NT2/D1 (cell line): ENCODE measurements at regions not wholly inside any gene's neighbourhood (a gene's known extent, or its start where the extent isn't known, plus 50 kb on each side); places are given as distances from the start of the nearest gene placed in this dataset.

Experiments
- DNase-seq: peaks from one replicate; pipeline ENCODE4 v3.0.0-alpha.2; 2011; ENCODE audit warnings: low read depth, low spot score
- H3K27me3 ChIP-seq: 2 replicates; pipeline ENCODE4 v1.6.0; 2011; ENCODE audit warnings: mild to moderate bottlenecking; ENCODE audit not compliant: insufficient read length, insufficient read depth
- H3K36me3 ChIP-seq: 2 replicates; pipeline ENCODE4 v1.6.1; 2011; ENCODE audit warnings: mild to moderate bottlenecking, low read length, mixed read lengths; ENCODE audit not compliant: insufficient read depth, insufficient read length
- H3K4me1 ChIP-seq: 2 replicates; pipeline ENCODE4 v1.5.1; 2011; ENCODE audit not compliant: insufficient read depth, insufficient read length
- H3K4me3 ChIP-seq: 2 replicates; pipeline ENCODE4 v1.5.1; 2011; ENCODE audit warnings: low read depth; ENCODE audit not compliant: insufficient read length
- H3K9ac ChIP-seq: 2 replicates; pipeline ENCODE4 v1.6.0; 2011; ENCODE audit warnings: low read depth; ENCODE audit not compliant: insufficient read length
- H3K9me3 ChIP-seq: 2 replicates; pipeline ENCODE4 v1.5.1; 2011; ENCODE audit warnings: mild to moderate bottlenecking, low read length; ENCODE audit not compliant: insufficient read depth
- SUZ12 ChIP-seq: IDR thresholded peaks from 2 replicates; pipeline ENCODE4 v1.6.1; 2011; ENCODE audit not compliant: insufficient read length, insufficient read depth; ENCODE audit errors: extremely low read depth
- YY1 ChIP-seq: IDR thresholded peaks from 2 replicates; pipeline ENCODE4 v1.6.1; 2011; ENCODE audit not compliant: insufficient read length, insufficient read depth
- ZNF274 ChIP-seq: IDR thresholded peaks from 2 replicates; pipeline ENCODE4 v1.6.1; 2011; ENCODE audit warnings: mild to moderate bottlenecking, low read depth, low read length

DNA sequence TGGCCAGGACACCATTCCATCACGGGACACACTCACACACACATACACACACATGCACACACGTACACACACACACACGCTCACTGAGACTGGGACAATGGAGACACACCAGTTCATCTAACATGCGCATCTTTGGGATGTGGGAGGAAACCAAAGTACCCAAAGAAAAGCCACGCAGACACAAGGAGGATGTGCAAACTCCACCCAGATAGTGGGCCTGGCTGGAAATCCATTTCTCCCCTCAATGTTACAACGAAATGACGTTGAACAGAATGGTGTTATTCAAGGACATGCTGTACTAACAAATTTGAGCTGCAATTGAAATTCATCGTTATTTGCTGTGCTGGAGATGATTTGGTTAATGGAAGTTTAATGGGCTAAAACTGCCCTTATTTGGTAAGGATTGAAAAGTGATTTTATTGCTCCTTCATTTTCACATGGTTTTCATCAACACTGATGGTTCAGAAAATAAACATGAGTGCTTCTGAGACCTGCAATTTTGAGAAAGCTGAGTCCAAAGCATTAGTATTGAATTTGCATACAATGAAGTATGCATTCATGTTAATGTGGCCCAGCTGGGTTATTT lies 110.0 kb downstream of the KCNE4 start:
- Histone ChIP-seq H3K27me3 (no peaks in the 10 kb centered on the region), H3K36me3 (no peaks in the 10 kb centered on the region), H3K4me1 (no peaks in the 10 kb centered on the region), H3K9me3 (no peaks in the 10 kb centered on the region), H3K9ac (no peak overlapping the region), H3K4me3 (no peak overlapping the region)
- TF ChIP-seq YY1 (no peak), ZNF274 (no peak), SUZ12 (no peak)
- DNase-seq, result no peak

DNA sequence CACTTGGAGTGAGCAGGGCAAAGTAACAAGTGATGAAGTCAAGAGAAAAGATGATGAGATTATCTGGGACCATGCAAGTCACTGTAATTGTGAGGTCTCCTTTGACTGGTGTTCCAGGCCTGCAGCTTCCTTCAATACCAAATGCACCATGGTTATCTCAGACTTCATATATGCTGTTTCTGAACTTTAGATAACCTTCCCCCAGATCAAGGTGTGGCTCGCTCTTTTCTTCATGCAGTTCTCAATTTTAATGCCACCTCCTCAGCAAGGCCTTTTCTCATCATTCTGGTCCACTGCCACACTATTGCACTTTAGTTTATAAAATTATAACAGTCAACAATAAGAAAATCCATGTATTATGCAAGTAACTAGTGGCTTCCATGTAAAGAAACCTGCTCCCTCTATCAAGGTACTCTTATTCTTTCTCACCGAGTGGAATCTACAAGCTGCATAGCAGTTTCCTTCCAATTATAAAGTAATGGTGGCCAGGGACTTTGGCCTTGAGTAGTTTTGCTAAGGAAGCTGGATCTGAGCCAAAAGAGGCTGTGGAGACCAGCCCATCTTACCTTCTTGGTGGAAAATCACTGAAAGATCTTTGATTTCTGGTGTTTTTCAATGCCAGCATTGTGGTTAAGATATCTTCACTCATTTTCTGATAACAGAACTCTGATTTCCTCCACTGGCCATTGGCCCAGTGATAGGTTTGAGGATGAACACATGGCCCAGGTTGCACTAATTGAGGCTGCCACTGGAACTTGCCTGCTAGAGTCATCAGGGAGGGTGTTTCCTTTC lies 113.6 kb downstream of the KCNE4 start:
- TF ChIP-seq ZNF274 (no peak), YY1 (no peak), SUZ12 (no peak)
- DNase-seq, result no peak
- Histone ChIP-seq H3K27me3 (no peaks in the 10 kb centered on the region), H3K4me1 (no peaks in the 10 kb centered on the region), H3K36me3 (no peaks in the 10 kb centered on the region), H3K9me3 (no peaks in the 10 kb centered on the region), H3K9ac (no peak overlapping the region), H3K4me3 (no peak overlapping the region)

DNA sequence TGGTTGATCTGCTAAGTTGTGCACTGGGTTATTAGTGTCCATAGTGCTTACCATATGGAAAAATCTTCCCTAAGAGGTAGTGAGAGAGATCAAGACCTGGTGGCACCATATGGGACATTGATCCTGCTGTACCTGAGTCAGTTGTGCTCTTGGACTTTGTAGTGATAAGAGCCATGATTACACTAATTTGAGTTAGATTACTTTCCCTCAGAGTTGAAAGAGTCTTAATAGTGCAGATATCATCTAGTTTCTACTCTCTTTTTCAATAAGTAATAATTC lies 114.2 kb downstream of the KCNE4 start:
- Histone ChIP-seq H3K9me3 (no peaks in the 10 kb centered on the region), H3K9ac (no peak overlapping the region), H3K36me3 (no peaks in the 10 kb centered on the region), H3K27me3 (no peaks in the 10 kb centered on the region), H3K4me1 (no peaks in the 10 kb centered on the region), H3K4me3 (no peak overlapping the region)
- TF ChIP-seq YY1 (no peak), SUZ12 (no peak), ZNF274 (no peak)
- no peak for DNase-seq

DNA sequence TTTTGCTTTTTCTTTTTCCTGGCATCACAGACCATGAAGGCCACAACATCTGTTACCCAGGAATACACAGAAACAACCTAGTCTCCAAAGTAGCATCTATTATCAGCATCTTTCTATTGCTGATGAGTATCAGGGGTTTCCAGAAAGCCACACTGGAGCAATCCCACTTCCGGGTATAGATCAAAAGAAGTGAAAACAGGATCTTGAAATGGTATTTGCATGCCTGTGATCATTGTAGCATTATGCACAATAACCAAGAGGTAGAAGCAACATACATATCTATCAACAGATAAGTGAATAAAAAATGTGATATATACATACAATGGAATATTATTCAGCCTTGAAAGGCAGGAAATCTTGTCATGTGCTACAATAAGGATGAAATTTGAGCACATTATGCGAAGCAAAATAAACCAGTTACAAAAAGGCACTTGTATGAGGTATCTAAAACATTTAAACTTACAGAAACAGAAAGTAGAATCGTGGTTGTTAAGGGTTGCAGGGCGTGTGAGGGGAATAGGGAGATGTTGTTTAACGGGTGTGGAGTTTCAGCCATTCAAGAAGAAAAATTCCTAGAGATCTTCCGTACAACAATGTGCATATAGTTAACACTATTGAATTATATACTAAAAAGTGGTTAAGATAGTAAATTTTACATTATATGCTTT lies 115.1 kb downstream of the KCNE4 start:
- TF ChIP-seq YY1 (no peak), ZNF274 (no peak), SUZ12 (no peak)
- Histone ChIP-seq H3K27me3 (no peaks in the 10 kb centered on the region), H3K4me3 (no peak overlapping the region), H3K9ac (no peak overlapping the region), H3K36me3 (no peaks in the 10 kb centered on the region), H3K9me3 (no peaks in the 10 kb centered on the region), H3K4me1 (no peaks in the 10 kb centered on the region)
- DNase-seq, result no peak

DNA sequence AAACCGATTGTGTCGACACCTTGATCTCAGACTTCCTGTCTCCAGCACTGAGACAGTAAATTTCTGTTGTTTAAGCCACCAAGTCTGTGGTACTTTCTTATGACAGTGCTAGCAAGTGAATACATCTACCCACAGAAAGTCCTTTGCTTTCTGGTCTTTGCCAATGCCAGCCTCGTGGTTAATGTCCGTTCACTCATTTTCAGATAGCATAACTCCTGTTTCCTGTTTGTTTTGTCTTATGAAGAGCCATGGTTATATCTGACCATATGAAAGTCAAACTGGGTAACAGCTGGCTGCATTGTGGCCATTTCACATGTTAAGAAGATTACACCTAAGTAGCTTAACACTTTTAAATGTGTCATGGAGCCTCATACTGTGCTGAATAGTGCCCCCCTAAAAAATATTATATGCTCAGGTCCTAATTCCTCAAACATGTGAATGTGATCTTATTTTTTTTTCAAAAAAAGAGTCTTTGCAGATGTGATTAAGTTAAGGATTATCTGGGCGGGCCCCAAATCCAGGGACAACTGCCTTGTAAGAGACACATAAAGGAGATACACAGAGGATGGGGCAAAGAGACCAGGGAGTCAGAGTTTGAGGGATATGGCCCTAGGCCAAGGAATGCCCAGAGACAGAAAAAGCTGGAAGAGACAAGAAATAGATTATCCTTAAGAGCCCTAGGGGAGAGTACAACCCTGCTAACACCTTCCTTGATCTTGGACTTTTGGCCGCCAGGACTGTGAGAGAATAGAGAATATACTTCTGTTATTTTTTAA lies 118.0 kb downstream of the KCNE4 start:
- H3K4me1 ChIP-seq, result no peaks in the 10 kb centered on the region
- H3K9ac ChIP-seq, result no peak overlapping the region
- no peaks in the 10 kb centered on the region for H3K36me3 ChIP-seq
- no peak for TF ChIP-seq YY1
- no peak for TF ChIP-seq ZNF274
- no peak for TF ChIP-seq SUZ12
- H3K27me3 ChIP-seq, result no peaks in the 10 kb centered on the region
- no peaks in the 10 kb centered on the region for H3K9me3 ChIP-seq
- no peak overlapping the region for H3K4me3 ChIP-seq
- DNase-seq, result no peak

DNA sequence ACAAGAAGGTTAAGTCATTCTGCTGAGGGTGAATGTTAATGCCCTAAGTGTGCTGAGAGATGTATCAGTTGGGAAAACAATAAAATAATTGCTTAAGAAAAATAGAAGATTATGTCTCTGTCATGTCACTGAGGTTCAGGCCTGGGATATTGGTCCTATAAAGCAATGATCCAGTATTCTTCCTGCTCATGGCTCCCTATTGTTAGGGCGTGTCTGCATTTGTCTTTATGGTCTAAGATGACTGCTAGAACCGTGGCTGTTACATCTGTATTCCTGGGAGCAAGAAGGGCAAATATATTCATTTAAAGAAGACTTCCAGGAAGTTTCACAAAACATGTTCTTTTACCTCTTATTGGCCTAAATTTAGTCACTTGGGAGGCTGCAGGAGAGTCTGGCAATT lies 125.0 kb downstream of the KCNE4 start:
- Histone ChIP-seq H3K27me3 (no peaks in the 10 kb centered on the region), H3K4me3 (no peak overlapping the region), H3K36me3 (no peaks in the 10 kb centered on the region), H3K9ac (no peak overlapping the region), H3K9me3 (no peaks in the 10 kb centered on the region), H3K4me1 (no peaks in the 10 kb centered on the region)
- DNase-seq, result no peak
- TF ChIP-seq YY1 (no peak), SUZ12 (no peak), ZNF274 (no peak)

DNA sequence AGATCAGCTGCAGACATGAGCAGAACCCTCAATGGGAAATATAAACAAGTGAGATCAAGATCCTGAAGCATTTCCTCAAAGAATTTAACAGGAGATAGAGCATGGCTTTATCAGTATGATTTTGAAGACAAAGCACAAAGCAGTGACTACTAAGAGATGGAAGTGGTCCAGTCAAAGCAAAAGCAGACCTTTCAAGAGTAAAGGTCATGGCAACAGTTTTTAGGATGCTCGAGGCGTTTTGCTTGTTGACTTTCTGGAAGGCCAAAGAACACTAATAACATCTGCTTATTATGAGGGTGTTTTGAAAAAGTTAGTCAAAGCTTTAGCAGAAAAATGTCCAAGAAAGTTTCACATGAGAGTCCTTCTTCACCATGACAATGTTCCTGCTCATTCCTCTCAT lies 128.5 kb downstream of the KCNE4 start:
- DNase-seq, result no peak
- TF ChIP-seq ZNF274, result no peak
- TF ChIP-seq YY1, result no peak
- no peak for TF ChIP-seq SUZ12

More for the DNA sequence above, 128.5 kb downstream of the KCNE4 start:
- no peaks in the 10 kb centered on the region for H3K36me3 ChIP-seq
- no peaks in the 10 kb centered on the region for H3K9me3 ChIP-seq
- H3K4me3 ChIP-seq, result no peak overlapping the region
- H3K4me1 ChIP-seq, result no peaks in the 10 kb centered on the region
- no peak overlapping the region for H3K9ac ChIP-seq
- no peaks in the 10 kb centered on the region for H3K27me3 ChIP-seq
